HG03108 (cell line): ENCODE measurements at regions not wholly inside any gene's neighbourhood (a gene's known extent, or its start where the extent isn't known, plus 50 kb on each side); places are given as distances from the start of the nearest gene placed in this dataset.

Experiments
- ATAC-seq: cut with Tn5 transposase; IDR thresholded peaks from one replicate; pipeline ENCODE4 v1.9.1; 2021; ENCODE audit warnings: moderate library complexity; ENCODE audit not compliant: unreplicated experiment

DNA sequence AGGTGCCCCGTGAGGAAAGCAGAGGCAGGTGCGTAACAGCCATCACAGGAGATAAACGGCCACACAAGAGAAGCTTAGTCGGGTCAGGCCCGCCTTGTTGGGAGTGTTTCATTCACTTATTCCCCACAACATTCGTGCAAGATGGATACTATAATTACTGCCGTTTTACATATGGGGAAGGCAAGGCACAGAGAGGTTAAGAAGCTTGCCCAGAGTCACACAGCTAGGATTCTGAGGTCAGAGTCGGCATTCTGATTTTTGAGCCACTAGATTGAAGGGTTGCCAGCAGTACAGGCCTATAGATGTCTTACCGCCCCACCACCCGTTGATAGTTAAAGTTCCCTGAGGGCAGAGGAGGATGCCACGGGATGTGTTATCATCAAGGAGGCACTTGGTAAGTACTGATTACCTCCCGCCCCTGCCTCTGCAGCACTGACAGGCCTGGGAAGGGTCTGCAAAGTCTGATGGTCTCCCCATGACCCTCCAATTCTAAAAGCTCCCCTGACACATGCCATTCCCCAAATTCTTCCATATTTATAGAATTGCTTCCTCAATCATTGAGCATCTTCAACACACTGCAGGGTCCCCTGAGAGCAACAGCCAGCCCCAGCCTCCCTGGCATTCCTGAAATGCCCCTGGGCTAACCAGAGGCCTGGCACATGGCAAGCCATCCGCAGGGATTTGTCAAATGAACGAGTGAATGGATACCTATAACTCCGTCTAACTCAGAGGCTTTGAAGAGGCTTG, 74.7 kb upstream of the CLDN14 start:
- no peak for ATAC-seq

- no peak for ATAC-seq
Measured at GRCh38 chr21:36555199-36555800, 75.4 kb upstream of the CLDN14 start.

GRCh38 chr21:36557316-36557715, 77.4 kb upstream of the CLDN14 start:
- ATAC-seq = no peak

DNA sequence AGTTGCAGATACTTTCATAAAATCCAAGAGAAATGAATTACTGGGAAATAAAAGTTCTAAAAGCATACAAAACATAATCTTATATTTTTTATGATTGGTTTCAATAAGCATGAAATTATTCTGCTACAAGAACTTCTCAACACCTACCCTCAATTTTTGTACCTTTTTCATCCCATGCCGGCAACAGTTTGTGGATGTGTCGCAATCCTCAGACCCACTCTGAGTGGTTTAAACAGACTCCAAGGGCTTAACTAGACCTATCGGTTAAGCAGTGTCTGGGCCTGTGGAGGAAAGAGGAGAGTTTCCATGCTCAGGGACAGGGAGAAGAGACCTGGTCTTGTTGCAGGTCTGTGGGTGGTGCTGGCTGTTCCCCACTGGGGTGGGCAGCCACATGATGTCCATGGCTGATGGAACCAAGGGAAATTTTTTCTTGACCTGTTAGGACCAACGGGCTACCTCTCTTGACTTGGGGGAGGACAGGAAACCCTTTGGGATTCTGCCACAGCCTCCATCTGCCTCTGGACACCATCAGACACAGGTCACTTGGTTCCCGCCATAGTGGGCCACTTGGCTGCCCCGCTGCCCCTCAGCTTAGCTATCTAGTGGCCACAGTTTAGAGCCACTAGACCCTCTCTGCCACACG, 81.1 kb upstream of the CLDN14 start:
- no peak for ATAC-seq

GRCh38 chr21:36563341-36563926, 83.5 kb upstream of the CLDN14 start:
- no peak for ATAC-seq

- no peak for ATAC-seq
Measured at GRCh38 chr21:36564647-36565046, 84.7 kb upstream of the CLDN14 start.

DNA sequence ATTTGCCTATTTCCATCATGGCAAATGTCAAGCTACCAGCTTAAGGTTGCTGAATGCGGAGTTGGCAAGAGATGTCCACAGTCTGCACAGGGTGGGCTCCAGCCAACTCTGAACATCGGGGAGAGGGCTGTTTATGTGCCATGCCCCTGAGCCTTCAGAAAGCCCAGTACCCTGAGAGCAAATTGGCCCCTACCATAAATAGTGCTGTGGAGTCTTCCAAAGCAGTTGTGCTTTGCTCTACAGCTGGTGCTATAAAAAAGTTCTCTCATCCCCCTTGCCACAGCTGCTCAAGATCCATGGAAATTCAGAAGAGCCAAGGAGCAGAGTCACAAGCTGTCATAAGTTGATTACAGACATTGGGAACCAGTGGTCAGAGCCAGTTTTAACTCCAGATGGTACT, 85.6 kb upstream of the CLDN14 start:
- ATAC-seq = no peak

- ATAC-seq = no peak
Measured at GRCh38 chr21:36566644-36567043, 86.7 kb upstream of the CLDN14 start.

DNA sequence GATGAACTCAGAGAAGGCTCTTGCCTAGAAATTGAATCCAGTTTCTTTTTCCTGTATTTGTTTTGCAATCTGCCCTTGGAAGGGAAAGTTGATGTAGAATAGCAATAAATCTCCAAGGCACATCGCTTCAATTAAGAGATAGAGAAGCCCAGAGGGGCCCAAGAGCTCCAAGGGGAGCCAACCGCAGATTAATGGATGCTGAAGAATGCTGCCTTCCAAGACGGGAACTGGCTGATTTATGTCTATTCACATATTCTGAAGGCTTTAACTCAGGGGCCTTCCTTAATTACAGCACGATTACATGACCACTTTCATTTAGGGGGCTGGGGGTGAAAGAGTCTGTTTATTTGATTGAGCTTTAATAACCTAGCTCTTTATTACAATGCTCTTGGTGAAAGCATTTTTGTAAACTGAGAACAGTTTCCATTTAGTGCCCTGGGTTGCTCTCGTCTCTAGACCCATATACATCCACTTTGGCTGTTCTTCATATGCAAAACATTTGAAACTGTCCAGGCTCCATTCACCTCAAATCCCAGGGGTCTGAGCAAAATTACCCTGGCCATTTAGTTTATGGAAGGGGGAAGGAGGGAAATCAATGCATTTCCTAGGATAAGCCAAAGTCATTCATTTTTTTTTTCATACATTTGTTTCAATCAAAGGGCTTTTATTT, 87.4 kb upstream of the CLDN14 start:
- ATAC-seq = no peak

- no peak for ATAC-seq
Measured at GRCh38 chr21:36569511-36569910, 89.6 kb upstream of the CLDN14 start.

DNA sequence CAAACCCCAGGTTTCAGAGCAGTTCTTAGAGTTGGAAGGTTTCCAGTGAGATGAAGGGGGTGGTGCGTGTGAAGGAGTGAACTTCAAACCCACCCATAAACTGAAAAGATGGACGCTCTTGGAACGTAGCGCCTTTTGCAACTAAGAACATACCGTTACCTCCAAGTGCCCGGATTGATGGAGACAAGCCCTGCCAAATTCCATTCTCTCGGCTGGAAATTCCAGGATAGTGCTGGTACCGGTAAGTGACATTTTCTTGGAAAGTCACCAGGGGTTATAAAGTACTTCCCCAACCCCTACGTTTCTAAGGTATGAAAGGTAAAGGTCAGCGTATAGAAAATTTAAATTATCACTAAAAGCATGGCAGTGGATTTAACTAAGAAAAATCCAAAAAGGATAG, 91.6 kb upstream of the CLDN14 start:
- no peak for ATAC-seq

- no peak for ATAC-seq
Measured at GRCh38 chr21:36572039-36572438, 92.1 kb upstream of the CLDN14 start.

GRCh38 chr21:36575306-36575705, 95.4 kb upstream of the CLDN14 start:
- no peak for ATAC-seq

DNA sequence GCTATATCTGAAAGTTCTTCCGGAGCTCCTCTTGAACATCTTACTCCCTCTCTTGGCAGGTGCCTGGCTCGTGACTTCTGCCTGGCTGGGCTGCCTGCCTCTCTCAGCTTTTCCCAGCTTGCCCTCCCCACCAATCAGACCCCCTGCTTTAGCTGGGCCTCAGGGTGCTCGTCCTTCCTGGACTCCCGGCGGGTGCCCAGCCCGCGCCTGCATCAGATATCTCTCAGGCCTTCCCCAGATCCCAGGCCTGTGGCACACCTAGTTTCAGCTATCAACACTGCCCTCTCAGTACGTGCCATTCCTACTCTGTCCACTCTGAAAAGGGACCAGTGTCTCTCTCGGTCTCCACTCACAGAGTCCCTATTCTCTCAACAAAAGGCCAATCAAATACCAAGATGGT, 96.5 kb upstream of the CLDN14 start:
- ATAC-seq = no peak

DNA sequence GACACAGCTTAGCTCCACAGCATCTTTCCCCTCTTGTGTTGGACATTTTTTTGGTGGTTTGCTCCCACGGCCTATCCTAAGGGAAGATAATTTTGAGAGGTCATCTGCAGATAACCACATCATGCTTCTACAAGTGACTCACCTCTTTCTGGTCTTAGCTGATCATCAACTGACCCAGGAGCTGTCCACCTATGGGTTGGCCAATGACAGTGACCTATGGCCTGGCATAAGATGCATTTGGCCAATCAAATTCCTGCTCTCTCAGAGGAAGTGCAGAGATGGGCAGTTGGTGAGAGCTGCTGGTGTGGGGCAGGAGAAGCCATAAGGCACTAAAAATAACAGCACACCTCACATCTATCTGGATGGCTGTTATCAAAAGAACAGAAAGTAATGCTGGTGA, 100.0 kb upstream of the CLDN14 start:
- no peak for ATAC-seq

DNA sequence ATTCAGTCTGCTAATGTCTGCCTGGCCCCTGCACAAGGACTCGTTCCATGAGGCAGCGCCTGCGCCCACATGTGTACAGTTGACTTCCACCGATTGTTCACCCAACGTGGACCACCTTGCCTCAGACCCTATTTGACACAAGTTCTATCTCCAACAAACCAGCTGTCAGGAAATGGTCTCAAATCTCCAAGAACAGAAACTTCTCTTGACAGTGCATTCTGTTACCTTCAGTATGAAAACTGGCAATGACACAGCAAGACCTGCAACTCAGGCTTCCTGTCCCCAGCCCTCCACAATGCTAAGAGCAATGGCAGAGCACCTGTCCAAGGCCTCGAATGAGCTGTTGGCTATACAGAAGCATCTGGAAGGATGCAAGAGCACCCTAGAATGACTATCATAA, 102.3 kb upstream of the CLDN14 start:
- no peak for ATAC-seq

GRCh38 chr21:36583591-36583990, 103.7 kb upstream of the CLDN14 start:
- ATAC-seq = no peak

GRCh38 chr21:36584980-36585940, 105.3 kb upstream of the CLDN14 start:
- no peak for ATAC-seq

DNA sequence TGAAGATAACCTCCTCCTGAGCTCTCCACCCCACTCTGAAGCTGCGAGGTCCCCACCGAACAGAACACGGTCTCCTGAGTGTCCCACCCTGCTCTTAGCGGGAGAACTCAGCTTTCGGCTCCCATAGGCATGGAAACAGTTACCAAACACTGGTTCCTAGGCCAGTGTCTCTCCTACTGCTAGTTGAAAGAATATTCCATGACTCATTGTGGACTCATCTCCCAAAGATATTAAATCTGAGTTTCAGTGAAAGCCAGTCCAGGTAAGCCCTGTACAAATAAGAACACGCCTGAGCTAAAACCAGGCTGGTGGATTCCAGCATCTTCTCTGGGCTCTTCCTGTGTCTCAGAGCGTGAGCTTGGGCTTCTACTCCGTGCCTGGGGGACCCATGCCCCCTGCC, 107.5 kb upstream of the CLDN14 start:
- ATAC-seq = no peak

DNA sequence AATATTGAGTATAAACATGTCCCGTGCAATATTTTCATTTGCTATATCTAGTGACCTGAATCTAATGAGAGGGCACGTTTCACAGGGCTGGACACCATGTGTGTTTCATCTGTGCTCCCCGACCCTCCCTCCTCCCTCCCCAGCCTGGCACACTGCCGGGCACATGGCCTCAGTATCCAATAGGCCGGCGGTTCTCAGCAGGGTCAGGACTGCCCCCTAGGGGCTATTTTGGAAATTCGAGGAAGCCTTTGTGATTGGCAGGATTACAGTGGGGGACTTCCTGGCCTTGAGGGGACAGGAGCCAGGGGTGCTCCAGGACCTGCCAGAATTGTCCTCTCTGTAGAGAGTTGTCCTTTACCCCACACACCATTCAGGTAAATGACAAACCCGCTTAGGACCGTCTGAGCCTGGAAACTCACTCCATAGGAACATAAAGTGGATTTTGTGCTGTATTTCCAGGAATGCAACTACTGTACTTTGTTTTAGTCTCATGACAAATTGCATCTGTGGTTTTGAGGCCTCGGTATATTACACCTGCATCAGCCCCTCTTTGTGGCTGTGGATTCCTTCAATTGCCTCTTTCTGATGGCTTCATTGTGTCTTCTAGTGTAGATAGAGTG, 109.5 kb upstream of the SIM2 start:
- no peak for ATAC-seq
